ENCODE measurements at regions not wholly inside any gene's neighbourhood (a gene's known extent, or its start where the extent isn't known, plus 50 kb on each side); places are given as distances from the start of the nearest gene placed in this dataset.

DNA sequence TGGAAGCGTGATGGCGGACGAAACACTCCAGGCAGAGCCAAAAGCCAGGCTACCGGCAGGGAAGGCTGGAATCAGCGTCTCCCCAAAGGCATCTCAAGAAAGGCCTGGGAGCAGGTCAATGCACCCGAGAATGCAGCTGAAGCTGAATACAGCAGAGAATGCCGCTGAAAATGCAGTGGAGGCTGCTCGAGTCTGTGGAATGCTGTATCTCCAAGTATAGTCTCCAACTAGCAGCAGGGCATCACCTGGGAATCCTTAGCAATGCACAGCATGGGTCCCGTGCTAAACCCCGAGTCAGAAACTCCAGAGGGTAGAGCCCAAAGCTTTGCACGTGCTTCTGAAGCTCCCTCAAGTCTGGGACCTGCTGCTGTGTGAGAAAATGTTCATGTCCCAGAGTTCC is 191.1 kb upstream of the ALKAL2 start:
- H3K27me3 ChIP-seq = no peaks in the 10 kb centered on the region
- no peak overlapping the region for H3K27ac ChIP-seq
- TF ChIP-seq POLR2AphosphoS5 (IDR thresholded peaks at IDR 0.05) (no peak), POLR2A (IDR thresholded peaks at IDR 0.05) (no peak), EP300 (IDR thresholded peaks at IDR 0.05) (no peak)
- TF ChIP-seq, protein P1, sequence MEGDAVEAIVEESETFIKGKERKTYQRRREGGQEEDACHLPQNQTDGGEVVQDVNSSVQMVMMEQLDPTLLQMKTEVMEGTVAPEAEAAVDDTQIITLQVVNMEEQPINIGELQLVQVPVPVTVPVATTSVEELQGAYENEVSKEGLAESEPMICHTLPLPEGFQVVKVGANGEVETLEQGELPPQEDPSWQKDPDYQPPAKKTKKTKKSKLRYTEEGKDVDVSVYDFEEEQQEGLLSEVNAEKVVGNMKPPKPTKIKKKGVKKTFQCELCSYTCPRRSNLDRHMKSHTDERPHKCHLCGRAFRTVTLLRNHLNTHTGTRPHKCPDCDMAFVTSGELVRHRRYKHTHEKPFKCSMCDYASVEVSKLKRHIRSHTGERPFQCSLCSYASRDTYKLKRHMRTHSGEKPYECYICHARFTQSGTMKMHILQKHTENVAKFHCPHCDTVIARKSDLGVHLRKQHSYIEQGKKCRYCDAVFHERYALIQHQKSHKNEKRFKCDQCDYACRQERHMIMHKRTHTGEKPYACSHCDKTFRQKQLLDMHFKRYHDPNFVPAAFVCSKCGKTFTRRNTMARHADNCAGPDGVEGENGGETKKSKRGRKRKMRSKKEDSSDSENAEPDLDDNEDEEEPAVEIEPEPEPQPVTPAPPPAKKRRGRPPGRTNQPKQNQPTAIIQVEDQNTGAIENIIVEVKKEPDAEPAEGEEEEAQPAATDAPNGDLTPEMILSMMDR (IDR thresholded peaks at IDR 0.05) = no peak
- 57 to 70% methylated on average over 11 of the region's 11 CpGs for WGBS, 2 donors
- peaks cover 0 to 4% (median 0%) of the 10 kb centered on the region in 4 donors for H3K4me1 ChIP-seq
- no peak overlapping the region for H3K4me3 ChIP-seq
- no peak for DNase-seq
- intact Hi-C loops (cut with DNase I) = no loop called here
- no peaks in the 10 kb centered on the region for H3K36me3 ChIP-seq
- H3K9me3 ChIP-seq = no peaks in the 10 kb centered on the region

DNA sequence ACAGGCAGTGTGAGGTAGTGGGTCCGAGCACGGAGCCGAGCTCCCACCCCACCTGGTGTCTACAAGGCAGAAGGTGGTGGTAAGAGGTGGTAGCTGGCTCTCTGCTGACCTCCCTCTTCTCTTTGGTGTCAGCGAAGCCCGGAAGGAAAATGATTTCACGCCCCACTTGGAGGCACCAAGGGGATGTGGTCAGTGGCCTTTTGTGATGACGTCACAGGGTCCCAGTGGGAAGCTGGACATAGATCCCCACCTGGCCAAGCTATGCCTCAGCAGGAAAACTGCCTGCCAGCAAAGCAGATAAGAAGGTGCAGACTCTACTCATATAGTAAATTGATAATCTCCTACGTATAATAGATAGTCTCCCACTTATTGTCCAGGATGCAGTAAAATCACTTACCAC is 183.7 kb upstream of the ALKAL2 start:
- TF ChIP-seq, protein P1 (IDR thresholded peaks at IDR 0.05) = no peak
- TF ChIP-seq POLR2A (IDR thresholded peaks at IDR 0.05) = no peak
- no peak for TF ChIP-seq EP300 (IDR thresholded peaks at IDR 0.05)
- no peak for TF ChIP-seq POLR2AphosphoS5 (IDR thresholded peaks at IDR 0.05)
- intact Hi-C loops (cut with DNase I) = no loop called here
- Histone ChIP-seq H3K9me3 (no peaks in the 10 kb centered on the region), H3K27me3 (peaks cover 14 to 30% (median 29%) of the 10 kb centered on the region in 3 donors), H3K4me1 (peaks cover 0 to 9% (median 2%) of the 10 kb centered on the region in 4 donors), H3K27ac (no peak overlapping the region), H3K36me3 (no peaks in the 10 kb centered on the region), H3K4me3 (no peak overlapping the region)
- WGBS, 2 donors = 91% methylated on average over 8 of the region's 8 CpGs
- DNase-seq = no peak

DNA sequence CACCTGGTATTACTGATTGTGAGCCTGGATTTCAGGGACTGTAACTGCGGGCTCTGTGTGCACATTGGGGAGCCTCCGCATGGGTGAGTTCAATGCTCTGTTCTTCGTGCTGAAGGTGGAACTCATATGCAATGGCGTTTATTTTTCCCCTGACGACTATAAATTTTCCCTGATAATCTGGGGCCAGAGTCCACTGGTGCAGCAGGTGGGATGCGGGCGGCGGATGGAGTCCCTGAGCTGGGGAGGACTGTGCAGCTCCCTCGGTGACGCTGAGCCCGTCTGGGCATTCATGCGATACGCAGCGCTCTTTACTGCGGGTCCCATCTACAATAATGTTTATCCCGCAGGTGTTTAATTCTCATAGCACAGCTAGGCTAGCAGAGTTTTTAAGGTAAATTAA is 181.6 kb upstream of the ALKAL2 start:
- Histone ChIP-seq H3K36me3 (no peaks in the 10 kb centered on the region), H3K9me3 (no peaks in the 10 kb centered on the region), H3K27me3 (peaks cover 14 to 50% (median 41%) of the 10 kb centered on the region in 3 donors), H3K4me3 (no peak overlapping the region), H3K27ac (no peak overlapping the region), H3K4me1 (peaks cover 0 to 9% (median 2%) of the 10 kb centered on the region in 4 donors)
- TF ChIP-seq EP300 (IDR thresholded peaks at IDR 0.05) (no peak), POLR2A (IDR thresholded peaks at IDR 0.05) (no peak), POLR2AphosphoS5 (IDR thresholded peaks at IDR 0.05) (no peak)
- TF ChIP-seq, protein P1 (IDR thresholded peaks at IDR 0.05) = no peak
- WGBS, 2 donors = 23 to 80% methylated on average over 16 of the region's 16 CpGs
- DNase-seq = no peak
- intact Hi-C loops (cut with DNase I) = no loop called here

DNA sequence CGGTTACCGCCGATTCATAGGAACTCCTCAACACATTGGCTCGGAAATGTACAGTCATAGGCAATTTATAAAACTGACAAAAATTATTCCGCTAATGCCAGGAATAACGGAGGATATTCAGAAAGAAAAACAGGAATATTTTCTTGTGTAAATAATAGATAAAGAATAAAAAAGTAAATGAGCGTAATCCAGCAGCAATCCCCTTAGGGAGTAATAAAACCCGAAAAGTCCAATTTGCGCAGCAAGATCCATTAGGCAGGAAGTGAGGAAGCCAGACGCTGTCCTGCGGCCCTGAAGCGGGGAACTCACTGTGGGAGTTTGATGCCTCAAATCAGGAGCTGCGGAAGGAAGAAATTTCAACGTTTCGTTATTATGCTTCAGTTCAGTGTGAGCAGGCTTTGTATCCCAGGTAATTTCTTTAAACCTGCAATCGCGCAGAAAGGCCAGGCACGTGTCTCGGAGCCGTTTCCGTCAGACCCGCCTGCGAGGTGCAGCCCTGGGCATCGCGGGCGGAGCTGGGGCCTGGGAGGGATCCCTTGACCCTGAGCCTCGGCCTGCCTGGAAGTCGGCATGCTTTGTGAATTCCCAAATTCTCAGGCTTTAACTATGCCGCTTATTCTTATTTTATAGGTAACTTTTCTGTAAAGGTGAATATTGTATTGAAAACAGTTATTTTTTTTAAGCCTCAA is 180.9 kb upstream of the ALKAL2 start:
- Histone ChIP-seq H3K27me3 (peaks cover 14 to 50% (median 43%) of the 10 kb centered on the region in 3 donors), H3K4me3 (no peak overlapping the region), H3K27ac (no peak overlapping the region), H3K36me3 (no peaks in the 10 kb centered on the region), H3K9me3 (no peaks in the 10 kb centered on the region), H3K4me1 (peaks cover 0 to 9% (median 2%) of the 10 kb centered on the region in 4 donors)
- no peak for TF ChIP-seq POLR2A (IDR thresholded peaks at IDR 0.05)
- no peak for TF ChIP-seq POLR2AphosphoS5 (IDR thresholded peaks at IDR 0.05)
- no peak for TF ChIP-seq EP300 (IDR thresholded peaks at IDR 0.05)
- TF ChIP-seq, protein P1 (IDR thresholded peaks at IDR 0.05) = no peak
- intact Hi-C loops (cut with DNase I) = no loop called here
- 12 to 31% methylated on average over 29 of the region's 29 CpGs for WGBS, 2 donors
- DNase-seq = no peak

Data from sigmoid colon (tissue), 6 donors.